HCT116 (cell line): ENCODE measurements at regions not wholly inside any gene's neighbourhood (a gene's known extent, or its start where the extent isn't known, plus 50 kb on each side); places are given as distances from the start of the nearest gene placed in this dataset.

Source experiments
- ATAC-seq: fragments of 200-7000 bp; cut with Tn5 transposase; 2 replicates; pipeline ENCODE4 v1.9.1; 2020; ENCODE audit warnings: mild to moderate bottlenecking, moderate library complexity
- BruUV-seq: library from RNA; stranded (reverse); fragments of 400-500 nt; replicated peaks from 2 replicates; lab custom pipeline; 2021; lab: Mats Ljungman, UMichigan
- CTCF ChIA-PET: fragments of 300-600 bp; sonication (Branson Sonifier 250); formaldehyde crosslinking; loops from one replicate; lab custom pipeline; 2021; ENCODE audit warnings: antibody characterized with exemption; lab: Charles Lee
- POLR2A ChIA-PET: fragments of 300-600, 350-600 bp; sonication (Branson Sonifier 250); formaldehyde crosslinking; loops from one replicate; lab custom pipeline; 2021; ENCODE audit warnings: antibody characterized with exemption; lab: Charles Lee
- RAD21 ChIA-PET, 2 experiments: fragments of 300-600 bp; sonication (Branson Sonifier 250); formaldehyde crosslinking; loops; one replicate each; lab custom pipeline; 2023; ENCODE audit warnings: low total read pairs in 2 of 2; ENCODE audit not compliant: uncharacterized antibody in 2 of 2, unreplicated experiment in 2 of 2, low non-redundant PET in 1 of 2; lab: Charles Lee
- DNase-seq: peaks from one replicate; pipeline ENCODE4 v3.0.0-alpha.2; 2010; ENCODE audit warnings: low read depth, low spot score
- H2AFZ ChIP-seq: fragments of 200-600 bp; shearing (Covaris generic), sonication (generic); 2 replicates; pipeline ENCODE4 v1.6.1; 2017; ENCODE audit warnings: low read depth, mixed run types, mixed read lengths, antibody characterized with exemption, low read length; ENCODE audit not compliant: poor library complexity, severe bottlenecking
- H3K27ac ChIP-seq: 2 replicates; pipeline ENCODE4 v1.5.1; 2012; ENCODE audit warnings: low read depth, low read length
- H3K27me3 ChIP-seq: fragments of 200-600 bp; sonication (generic); 2 replicates; pipeline ENCODE4 v1.6.1; 2016; ENCODE audit warnings: mixed run types, low read length, mixed read lengths; ENCODE audit not compliant: insufficient read depth
- H3K36me3 ChIP-seq, 2 experiments: fragments of 200-500 bp in 1 of 2; fragments of 200-600 bp in 1 of 2; sonication (Bioruptor generic) in 1 of 2; sonication (generic) in 1 of 2; 2 replicates each; pipeline versions ENCODE4 v1.5.1 to v1.6.1; 2014 to 2016; ENCODE audit warnings: low read length in 2 of 2, inconsistent platforms in 1 of 2, mixed read lengths in 1 of 2, mixed run types in 1 of 2; ENCODE audit not compliant: insufficient read depth in 2 of 2, control insufficient read depth in 1 of 2
- H3K4me1 ChIP-seq, 2 experiments: fragments of 200-600 bp in 1 of 2; sonication (generic) in 1 of 2; 2 replicates each; pipeline versions ENCODE4 v1.5.1 to v1.6.1; 2012 to 2017; ENCODE audit warnings: low read length in 2 of 2, inconsistent platforms in 1 of 2, mild to moderate bottlenecking in 1 of 2, mixed read lengths in 1 of 2, mixed run types in 1 of 2, moderate library complexity in 1 of 2; ENCODE audit not compliant: insufficient read depth in 2 of 2, control insufficient read depth in 1 of 2
- H3K4me2 ChIP-seq: fragments of 200-600 bp; sonication (generic); 2 replicates; pipeline ENCODE4 v1.6.1; 2017; ENCODE audit warnings: mixed run types, low read length, mixed read lengths
- H3K4me3 ChIP-seq, 2 experiments: fragments of 200-600 bp in 1 of 2; sonication (generic) in 1 of 2; replicated peaks in 1 of 2; 2 replicates each; pipeline ENCODE4 v1.5.1; 2011 to 2016; ENCODE audit warnings: low read length in 2 of 2, control low read depth in 1 of 2, low read depth in 1 of 2, mild to moderate bottlenecking in 1 of 2, mixed read lengths in 1 of 2, mixed run types in 1 of 2
- H3K79me2 ChIP-seq: fragments of 200-600 bp; sonication (generic); 2 replicates; pipeline ENCODE4 v1.6.1; 2017; ENCODE audit warnings: mild to moderate bottlenecking, mixed run types, low read length, moderate library complexity, mixed read lengths; ENCODE audit not compliant: insufficient read depth
- H3K9ac ChIP-seq: fragments of 200-600 bp; sonication (generic); 2 replicates; pipeline ENCODE4 v1.6.1; 2016; ENCODE audit warnings: low read length, mixed read lengths
- H3K9me2 ChIP-seq: fragments of 200-600 bp; sonication (generic), shearing (Covaris generic); 2 replicates; pipeline ENCODE4 v1.6.1; 2017; ENCODE audit warnings: mixed run types, mild to moderate bottlenecking, moderate library complexity; ENCODE audit not compliant: insufficient read depth
- H3K9me3 ChIP-seq, 2 experiments: fragments of 200-500 bp in 1 of 2; fragments of 200-600 bp in 1 of 2; sonication (Bioruptor generic) in 1 of 2; sonication (generic) in 1 of 2; 2 replicates each; pipeline ENCODE4 v1.6.1; 2014 to 2017; ENCODE audit warnings: low read length in 2 of 2, mixed read lengths in 2 of 2, inconsistent platforms in 1 of 2, low read depth in 1 of 2, mild to moderate bottlenecking in 1 of 2, mixed run types in 1 of 2, moderate library complexity in 1 of 2; ENCODE audit not compliant: control insufficient read depth in 1 of 2, insufficient read depth in 1 of 2
- H4K20me1 ChIP-seq: fragments of 200-600 bp; sonication (generic), shearing (Covaris generic); 2 replicates; pipeline ENCODE4 v1.6.1; 2017; ENCODE audit warnings: mixed run types, mild to moderate bottlenecking, moderate library complexity; ENCODE audit not compliant: insufficient read depth
- CBX3 ChIP-seq: IDR thresholded peaks from 2 replicates; pipeline ENCODE4 v1.6.1; 2012; ENCODE audit warnings: low read depth
- EZH2 ChIP-seq: fragments of 200-600 bp; sonication (generic); IDR thresholded peaks from 2 replicates; pipeline ENCODE4 v1.6.1; 2017; ENCODE audit warnings: antibody characterized with exemption, mixed run types
- POLR2A ChIP-seq: IDR thresholded peaks from 2 replicates; pipeline ENCODE4 v1.7.0; 2011; ENCODE audit warnings: borderline replicate concordance; ENCODE audit not compliant: insufficient read depth, insufficient read length; ENCODE audit errors: extremely low read depth
- TCF7L2 ChIP-seq: IDR thresholded peaks from 2 replicates; pipeline ENCODE4 v1.7.0; 2011; ENCODE audit warnings: borderline replicate concordance, inconsistent platforms; ENCODE audit not compliant: insufficient read depth, insufficient read length; ENCODE audit errors: extremely low read depth
- ZFX ChIP-seq: fragments of 450-650 bp; IDR thresholded peaks from 2 replicates; pipeline ENCODE4 v1.6.1; 2017
- intact Hi-C: fragments of 100-400 bp; cut with micrococcal nuclease; formaldehyde crosslinking; loops from 2 replicates; pipeline ENCODE4 v1.10.0; 2022
- TF ChIP-seq, protein P1 (sequence below): IDR thresholded peaks from 2 replicates; pipeline ENCODE4 v1.6.1; 2012

- Histone ChIP-seq H3K9me3 (peaks cover 8 to 17% of the 10 kb centered on the region in 2 experiments; a peak in 3 of 4 replicates), H2AFZ (no peak overlapping the region), H3K27ac (no peak overlapping the region), H3K27me3 (no peaks in the 10 kb centered on the region), H3K9ac (no peak overlapping the region)
- ChIA-PET RAD21 (no interaction called here), POLR2A (no interaction called here)
- intact Hi-C loops = no loop called here
- BruUV-seq = no TSS peak
- TF ChIP-seq CBX3 (no peak), ZFX (no peak), TCF7L2 (no peak), POLR2A (no peak)
- TF ChIP-seq, all 23 proteins: peak for 0
- no peak for DNase-seq
- H3K79me2 ChIP-seq = no peaks in the 10 kb centered on the region
- H3K4me1 ChIP-seq = no peaks in the 10 kb centered on the region
- CTCF ChIA-PET = no interaction called here
- no peak overlapping the region for H3K4me3 ChIP-seq
- H3K4me2 ChIP-seq = no peak overlapping the region
- H3K9me2 ChIP-seq = no peaks in the 10 kb centered on the region
- no peak for ATAC-seq
- no peaks in the 10 kb centered on the region for H3K36me3 ChIP-seq
- H4K20me1 ChIP-seq = no peaks in the 10 kb centered on the region
Observed at GRCh38 chr9:24899463-24899862, 353.8 kb upstream of the IZUMO3 start.

DNA sequence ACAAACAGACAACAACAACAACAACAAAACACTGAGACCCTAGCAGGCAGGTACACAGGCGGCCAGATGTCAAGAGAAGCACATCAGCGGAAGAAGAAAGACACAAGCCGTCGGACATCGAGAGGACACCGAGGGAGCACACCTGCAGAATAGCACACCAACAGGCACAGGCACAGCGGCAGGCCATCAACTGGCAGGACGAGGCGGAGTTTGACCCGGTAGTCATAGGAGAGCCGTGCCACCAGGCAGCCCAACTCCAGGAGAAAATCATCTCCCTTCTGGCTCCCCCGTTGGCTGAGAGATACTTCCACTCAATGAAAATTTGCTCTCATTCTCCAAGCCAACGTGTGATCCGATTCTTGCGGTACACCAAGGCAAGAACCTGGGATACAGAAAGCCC lies 352.1 kb upstream of the IZUMO3 start:
- ChIA-PET RAD21 (no interaction called here), CTCF (no interaction called here), POLR2A (no interaction called here)
- H3K27ac ChIP-seq = no peak overlapping the region
- TF ChIP-seq EZH2 (no peak), ZFX (no peak), TCF7L2 (no peak), CBX3 (no peak)
- TF ChIP-seq, protein P1, sequence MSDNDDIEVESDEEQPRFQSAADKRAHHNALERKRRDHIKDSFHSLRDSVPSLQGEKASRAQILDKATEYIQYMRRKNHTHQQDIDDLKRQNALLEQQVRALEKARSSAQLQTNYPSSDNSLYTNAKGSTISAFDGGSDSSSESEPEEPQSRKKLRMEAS = no peak
- no peak overlapping the region for H3K4me3 ChIP-seq
- no peaks in the 10 kb centered on the region for H3K36me3 ChIP-seq
- no peak overlapping the region for H3K4me2 ChIP-seq
- H3K9ac ChIP-seq = no peak overlapping the region
- H3K9me3 ChIP-seq = peaks cover 0 to 10% of the 10 kb centered on the region in 2 experiments; a peak in 2 of 4 replicates
- no peaks in the 10 kb centered on the region for H3K79me2 ChIP-seq
- H4K20me1 ChIP-seq = no peaks in the 10 kb centered on the region
- intact Hi-C loops = no loop called here
- BruUV-seq = no TSS peak
- DNase-seq (no peak), ATAC-seq (no peak)
- no peaks in the 10 kb centered on the region for H3K27me3 ChIP-seq
- no peaks in the 10 kb centered on the region for H3K4me1 ChIP-seq
- H3K9me2 ChIP-seq = no peaks in the 10 kb centered on the region
- H2AFZ ChIP-seq = no peak overlapping the region
